Ishikawa (cell line): ENCODE measurements at regions not wholly inside any gene's neighbourhood (a gene's known extent, or its start where the extent isn't known, plus 50 kb on each side); places are given as distances from the start of the nearest gene placed in this dataset.

Experiments used
- CEBPB ChIP-seq: IDR thresholded peaks from 2 replicates; pipeline ENCODE4 v1.6.1; 2012
- CREB1 ChIP-seq: IDR thresholded peaks from 2 replicates; pipeline ENCODE4 v1.6.1; 2012; ENCODE audit warnings: low read depth
- EGR1 ChIP-seq: IDR thresholded peaks from 2 replicates; pipeline ENCODE4 v1.6.1; 2012
- EP300 ChIP-seq: IDR thresholded peaks from 2 replicates; pipeline ENCODE4 v1.6.1; 2012; ENCODE audit warnings: borderline replicate concordance
- FOXM1 ChIP-seq: IDR thresholded peaks from 2 replicates; pipeline ENCODE4 v1.6.1; 2012; ENCODE audit warnings: low read depth, borderline replicate concordance
- NFIC ChIP-seq: IDR thresholded peaks from 2 replicates; pipeline ENCODE4 v1.6.1; 2012
- RAD21 ChIP-seq: IDR thresholded peaks from 2 replicates; pipeline ENCODE4 v1.6.1; 2012; ENCODE audit warnings: low read depth
- TAF1 ChIP-seq: IDR thresholded peaks from 2 replicates; pipeline ENCODE4 v1.6.1; 2012; ENCODE audit warnings: low read depth, mild to moderate bottlenecking
- TCF12 ChIP-seq: IDR thresholded peaks from 2 replicates; pipeline ENCODE4 v1.6.1; 2012; ENCODE audit warnings: low read depth
- TEAD4 ChIP-seq: IDR thresholded peaks from 2 replicates; pipeline ENCODE4 v1.6.1; 2012
- YY1 ChIP-seq: IDR thresholded peaks from 2 replicates; pipeline ENCODE4 v1.6.1; 2012; ENCODE audit warnings: low read depth
- ZBTB7A ChIP-seq: IDR thresholded peaks from 2 replicates; pipeline ENCODE4 v1.6.1; 2012; ENCODE audit warnings: low read depth
- TF ChIP-seq, protein P1 (sequence below): IDR thresholded peaks from 2 replicates; pipeline ENCODE4 v1.6.1; 2012
- TF ChIP-seq, protein P2 (sequence below): IDR thresholded peaks from 2 replicates; pipeline ENCODE4 v1.6.1; 2012; ENCODE audit warnings: low read depth, mild to moderate bottlenecking
- TF ChIP-seq, protein P3 (sequence below): IDR thresholded peaks from 2 replicates; pipeline ENCODE4 v1.6.1; 2012

DNA sequence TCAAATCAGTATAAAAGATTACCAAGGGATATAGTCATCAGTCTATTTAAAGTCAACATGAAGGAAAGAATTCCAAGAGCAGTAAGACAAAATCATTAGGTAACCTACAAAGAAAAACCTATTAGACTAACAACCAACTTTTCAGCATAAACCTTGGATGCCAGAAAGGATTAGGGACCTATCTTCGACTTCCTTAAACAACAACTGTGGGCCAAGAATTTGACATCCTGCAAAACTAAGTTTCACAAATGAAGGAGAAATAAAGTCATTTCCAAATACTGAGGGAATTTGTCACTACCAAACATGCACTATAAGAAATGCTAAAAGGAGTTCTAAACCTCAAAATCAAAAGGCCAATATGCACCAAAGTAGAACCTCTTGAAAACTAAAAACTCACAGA lies 147.9 kb upstream of the TFPI start:
- TF ChIP-seq TEAD4 (no peak), CEBPB (no peak), ZBTB7A (no peak), NFIC (no peak)

DNA sequence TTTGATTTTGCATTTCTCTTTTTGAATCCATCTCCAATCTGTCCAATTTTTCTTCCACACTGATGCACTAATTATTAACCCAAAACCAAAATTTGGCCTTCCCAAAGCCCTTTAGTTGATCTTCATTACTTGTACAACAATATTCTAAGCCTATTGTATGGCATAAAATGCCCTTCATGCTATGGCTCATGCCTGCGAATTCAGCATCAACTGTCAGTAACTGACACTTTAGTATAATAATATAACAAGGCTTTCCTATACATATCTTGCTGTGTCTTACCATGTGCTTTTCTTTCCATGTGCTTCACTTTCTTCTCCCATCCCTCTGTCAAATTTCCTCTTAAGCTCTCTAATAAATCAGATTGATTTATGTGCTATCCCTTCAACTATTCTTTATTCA lies 154.0 kb upstream of the TFPI start:
- TF ChIP-seq ZBTB7A (no peak), TCF12 (no peak), FOXM1 (no peak), CEBPB (no peak), NFIC (no peak), TEAD4 (no peak), EP300 (no peak), CREB1 (no peak), EGR1 (no peak), TAF1 (no peak), YY1 (no peak), RAD21 (no peak)
- TF ChIP-seq, protein P1, sequence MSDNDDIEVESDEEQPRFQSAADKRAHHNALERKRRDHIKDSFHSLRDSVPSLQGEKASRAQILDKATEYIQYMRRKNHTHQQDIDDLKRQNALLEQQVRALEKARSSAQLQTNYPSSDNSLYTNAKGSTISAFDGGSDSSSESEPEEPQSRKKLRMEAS, result no peak
- TF ChIP-seq, protein P2, sequence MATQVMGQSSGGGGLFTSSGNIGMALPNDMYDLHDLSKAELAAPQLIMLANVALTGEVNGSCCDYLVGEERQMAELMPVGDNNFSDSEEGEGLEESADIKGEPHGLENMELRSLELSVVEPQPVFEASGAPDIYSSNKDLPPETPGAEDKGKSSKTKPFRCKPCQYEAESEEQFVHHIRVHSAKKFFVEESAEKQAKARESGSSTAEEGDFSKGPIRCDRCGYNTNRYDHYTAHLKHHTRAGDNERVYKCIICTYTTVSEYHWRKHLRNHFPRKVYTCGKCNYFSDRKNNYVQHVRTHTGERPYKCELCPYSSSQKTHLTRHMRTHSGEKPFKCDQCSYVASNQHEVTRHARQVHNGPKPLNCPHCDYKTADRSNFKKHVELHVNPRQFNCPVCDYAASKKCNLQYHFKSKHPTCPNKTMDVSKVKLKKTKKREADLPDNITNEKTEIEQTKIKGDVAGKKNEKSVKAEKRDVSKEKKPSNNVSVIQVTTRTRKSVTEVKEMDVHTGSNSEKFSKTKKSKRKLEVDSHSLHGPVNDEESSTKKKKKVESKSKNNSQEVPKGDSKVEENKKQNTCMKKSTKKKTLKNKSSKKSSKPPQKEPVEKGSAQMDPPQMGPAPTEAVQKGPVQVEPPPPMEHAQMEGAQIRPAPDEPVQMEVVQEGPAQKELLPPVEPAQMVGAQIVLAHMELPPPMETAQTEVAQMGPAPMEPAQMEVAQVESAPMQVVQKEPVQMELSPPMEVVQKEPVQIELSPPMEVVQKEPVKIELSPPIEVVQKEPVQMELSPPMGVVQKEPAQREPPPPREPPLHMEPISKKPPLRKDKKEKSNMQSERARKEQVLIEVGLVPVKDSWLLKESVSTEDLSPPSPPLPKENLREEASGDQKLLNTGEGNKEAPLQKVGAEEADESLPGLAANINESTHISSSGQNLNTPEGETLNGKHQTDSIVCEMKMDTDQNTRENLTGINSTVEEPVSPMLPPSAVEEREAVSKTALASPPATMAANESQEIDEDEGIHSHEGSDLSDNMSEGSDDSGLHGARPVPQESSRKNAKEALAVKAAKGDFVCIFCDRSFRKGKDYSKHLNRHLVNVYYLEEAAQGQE, result no peak
- TF ChIP-seq, protein P3, sequence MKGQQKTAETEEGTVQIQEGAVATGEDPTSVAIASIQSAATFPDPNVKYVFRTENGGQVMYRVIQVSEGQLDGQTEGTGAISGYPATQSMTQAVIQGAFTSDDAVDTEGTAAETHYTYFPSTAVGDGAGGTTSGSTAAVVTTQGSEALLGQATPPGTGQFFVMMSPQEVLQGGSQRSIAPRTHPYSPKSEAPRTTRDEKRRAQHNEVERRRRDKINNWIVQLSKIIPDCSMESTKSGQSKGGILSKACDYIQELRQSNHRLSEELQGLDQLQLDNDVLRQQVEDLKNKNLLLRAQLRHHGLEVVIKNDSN, result no peak

DNA sequence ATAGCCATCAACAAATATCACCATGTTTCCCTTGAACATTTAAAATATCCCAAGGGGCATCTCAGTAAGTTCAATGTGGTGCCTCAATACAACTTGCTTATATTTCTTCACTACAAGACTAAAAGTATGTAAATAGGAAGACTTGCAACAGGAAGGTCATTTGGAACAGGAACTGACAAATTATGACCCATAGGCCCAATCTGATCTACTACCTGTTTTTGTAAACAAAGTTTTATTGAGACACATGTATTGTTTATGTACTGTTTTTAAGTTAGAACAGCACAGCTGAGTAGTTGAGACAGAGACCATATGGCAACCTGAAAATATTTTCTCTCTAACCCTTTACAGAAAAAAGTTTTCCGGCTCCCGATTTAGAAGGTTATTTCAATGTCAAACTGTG lies 154.8 kb upstream of the TFPI start:
- TF ChIP-seq TEAD4, result no peak
- TF ChIP-seq FOXM1, result no peak
- TF ChIP-seq EGR1, result no peak
- TF ChIP-seq ZBTB7A, result no peak
- TF ChIP-seq CEBPB, result no peak
- no peak for TF ChIP-seq YY1

DNA sequence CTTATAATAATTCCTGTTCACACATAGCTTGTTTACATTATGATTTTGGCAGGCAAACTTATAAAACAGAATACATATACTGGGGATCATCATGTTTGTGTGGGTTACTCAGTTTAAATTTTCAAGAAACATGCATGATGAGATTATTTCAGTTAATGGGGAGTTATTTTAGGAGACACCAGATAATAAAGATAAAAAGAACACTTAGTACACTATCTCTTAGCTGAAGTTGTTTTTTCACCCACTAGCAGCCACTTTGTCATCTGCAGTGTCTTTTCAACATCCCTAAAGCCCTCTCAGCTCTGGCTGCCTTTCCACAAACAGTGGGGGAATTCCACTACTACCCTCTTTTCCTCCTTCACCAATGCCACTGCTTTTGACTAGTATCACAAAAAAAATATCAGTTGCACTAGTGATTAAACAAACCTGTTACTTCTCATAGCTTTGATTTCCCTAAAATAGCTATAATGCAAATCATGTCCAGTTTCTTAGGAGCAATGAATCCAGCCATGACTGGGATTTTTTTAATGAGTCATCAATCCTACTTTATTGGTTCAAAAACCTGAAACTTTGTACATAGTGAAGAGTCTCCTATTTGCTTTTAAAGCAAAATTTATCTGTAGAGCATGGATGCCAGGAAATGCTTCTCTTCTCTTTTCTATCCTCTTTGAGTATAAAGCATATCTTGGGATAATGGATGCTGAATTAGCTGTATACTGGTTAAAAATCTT lies 156.7 kb upstream of the TFPI start:
- TF ChIP-seq FOXM1 (no peak), CEBPB (no peak), TCF12 (no peak), YY1 (no peak), RAD21 (no peak), NFIC (no peak), TEAD4 (no peak), ZBTB7A (no peak), CREB1 (no peak), EGR1 (no peak), TAF1 (no peak), EP300 (no peak)
- TF ChIP-seq, protein P3, result no peak
- TF ChIP-seq, protein P1, result no peak
- TF ChIP-seq, protein P2, result no peak

DNA sequence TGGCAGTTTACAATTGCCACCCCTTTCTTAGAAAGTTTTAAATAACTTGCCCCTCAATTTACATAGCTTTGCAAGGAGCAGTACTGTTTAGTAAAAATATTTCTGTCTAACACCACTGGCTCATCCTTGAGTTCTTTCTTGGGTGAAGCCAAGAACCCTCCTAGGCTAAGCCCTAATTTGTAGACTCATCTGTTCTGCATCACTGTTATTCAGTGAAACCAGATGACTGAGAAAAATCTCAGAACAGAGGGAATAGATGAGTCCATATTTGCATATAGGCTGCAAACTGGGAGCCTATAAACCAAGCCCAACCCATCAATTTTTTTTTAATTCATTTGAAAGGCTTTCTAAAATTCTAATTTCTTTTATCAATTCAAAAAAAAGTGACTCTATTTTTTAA lies 161.4 kb upstream of the TFPI start:
- TF ChIP-seq FOXM1 (no peak), NFIC (no peak), TCF12 (no peak), TAF1 (no peak), CREB1 (no peak), TEAD4 (no peak), EGR1 (no peak)
- TF ChIP-seq, protein P1, result no peak
- TF ChIP-seq, protein P2, result no peak
